ENCODE measurements at regions not wholly inside any gene's neighbourhood (a gene's known extent, or its start where the extent isn't known, plus 50 kb on each side); places are given as distances from the start of the nearest gene placed in this dataset.

DNA sequence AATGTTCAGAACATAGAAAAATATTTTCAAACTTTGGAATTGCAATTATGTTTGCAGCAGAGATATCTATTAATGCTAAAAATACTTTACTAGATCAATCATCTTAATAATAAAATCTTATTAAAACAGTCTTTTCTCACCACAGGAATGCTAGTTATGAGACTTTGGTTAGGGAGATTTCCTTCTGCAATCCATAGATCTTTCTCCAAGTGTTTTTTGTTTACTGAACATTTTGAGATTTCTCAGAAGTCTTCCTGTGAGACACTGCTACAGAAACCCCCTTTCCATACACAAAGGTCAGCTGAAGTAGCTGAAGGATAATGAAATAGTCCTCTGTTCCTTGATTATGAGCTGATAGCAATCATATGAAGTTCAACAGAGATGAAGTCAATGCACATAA, 59.4 kb upstream of the RAPH1 start:
- TF ChIP-seq, protein P1, sequence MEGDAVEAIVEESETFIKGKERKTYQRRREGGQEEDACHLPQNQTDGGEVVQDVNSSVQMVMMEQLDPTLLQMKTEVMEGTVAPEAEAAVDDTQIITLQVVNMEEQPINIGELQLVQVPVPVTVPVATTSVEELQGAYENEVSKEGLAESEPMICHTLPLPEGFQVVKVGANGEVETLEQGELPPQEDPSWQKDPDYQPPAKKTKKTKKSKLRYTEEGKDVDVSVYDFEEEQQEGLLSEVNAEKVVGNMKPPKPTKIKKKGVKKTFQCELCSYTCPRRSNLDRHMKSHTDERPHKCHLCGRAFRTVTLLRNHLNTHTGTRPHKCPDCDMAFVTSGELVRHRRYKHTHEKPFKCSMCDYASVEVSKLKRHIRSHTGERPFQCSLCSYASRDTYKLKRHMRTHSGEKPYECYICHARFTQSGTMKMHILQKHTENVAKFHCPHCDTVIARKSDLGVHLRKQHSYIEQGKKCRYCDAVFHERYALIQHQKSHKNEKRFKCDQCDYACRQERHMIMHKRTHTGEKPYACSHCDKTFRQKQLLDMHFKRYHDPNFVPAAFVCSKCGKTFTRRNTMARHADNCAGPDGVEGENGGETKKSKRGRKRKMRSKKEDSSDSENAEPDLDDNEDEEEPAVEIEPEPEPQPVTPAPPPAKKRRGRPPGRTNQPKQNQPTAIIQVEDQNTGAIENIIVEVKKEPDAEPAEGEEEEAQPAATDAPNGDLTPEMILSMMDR (conservative IDR thresholded peaks at IDR 0.05; ENCODE audit: low read length): no peak
- TF ChIP-seq EZH2phosphoT487 (IDR thresholded peaks at IDR 0.05; ENCODE audit: borderline replicate concordance): no peak

All from Loucy (cell line).